GM18499 (cell line): ENCODE measurements at regions not wholly inside any gene's neighbourhood (a gene's known extent, or its start where the extent isn't known, plus 50 kb on each side); places are given as distances from the start of the nearest gene placed in this dataset.
"Not testable (repeated sequence)": the region's sequence is repeated elsewhere in the genome, so short reads cannot be mapped to it uniquely, and the experiment has no call there.

Experiments used
- ATAC-seq: cut with Tn5 transposase; IDR thresholded peaks from one replicate; pipeline ENCODE4 v1.9.1; 2021; ENCODE audit warnings: moderate number of reproducible peaks; ENCODE audit not compliant: insufficient read depth, unreplicated experiment

DNA sequence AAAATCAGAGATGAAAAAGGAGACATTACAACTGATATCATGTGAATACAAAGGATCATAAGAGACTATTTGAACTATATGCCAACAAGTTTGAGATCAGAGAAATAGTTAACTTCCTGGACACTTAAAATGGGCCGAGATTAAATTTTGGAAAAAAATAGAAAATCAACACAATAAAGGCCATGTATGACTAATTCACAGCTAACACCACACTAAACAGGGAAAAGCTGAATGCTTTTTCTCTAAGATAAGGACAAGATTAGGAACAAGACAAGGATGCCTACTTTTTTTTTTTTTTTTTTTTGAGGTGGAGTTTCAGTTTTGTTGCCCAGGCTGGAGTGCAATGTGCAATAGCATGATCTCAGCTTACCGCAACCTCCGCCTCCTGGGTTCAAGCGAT, 151.4 kb upstream of the MAGI2 start:
- no peak for ATAC-seq

DNA sequence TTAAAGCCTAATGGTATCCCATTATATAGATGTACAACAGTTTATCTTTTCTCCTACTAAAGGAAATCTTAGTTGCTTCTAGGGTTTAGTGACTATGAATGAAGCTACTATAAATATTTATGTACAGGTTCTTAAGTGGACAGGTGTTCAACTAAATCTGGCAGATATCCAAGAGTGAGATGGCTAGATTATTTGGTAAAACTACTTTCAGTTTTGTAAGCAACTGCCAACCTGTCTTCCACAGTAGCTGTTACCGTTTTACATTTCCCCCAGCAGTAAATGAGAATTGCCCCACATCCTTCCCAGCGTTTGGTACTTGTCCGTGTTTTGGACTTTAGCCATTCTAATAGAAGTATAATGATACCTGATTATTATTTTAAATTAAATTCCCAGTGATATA, 144.9 kb upstream of the MAGI2 start:
- ATAC-seq = no peak

DNA sequence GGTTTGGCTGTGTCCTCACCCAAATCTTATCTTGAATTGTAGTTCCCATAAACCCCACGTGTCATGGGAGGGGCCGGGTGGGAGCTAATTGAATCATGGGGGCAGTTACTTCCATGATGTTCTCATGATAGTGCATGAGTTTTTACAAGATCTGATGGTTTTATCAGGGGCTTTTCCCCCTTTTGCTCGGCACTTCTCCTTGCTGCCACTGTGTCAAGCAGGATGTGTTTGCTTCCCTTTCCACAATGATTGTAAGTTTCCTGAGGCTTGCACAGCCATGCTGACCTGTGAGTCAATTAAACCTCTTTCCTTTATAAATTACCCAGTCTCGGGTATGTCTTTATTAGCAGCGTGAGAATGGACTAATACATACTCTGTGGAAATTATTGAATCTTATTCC, 141.2 kb upstream of the MAGI2 start:
- ATAC-seq = not testable (repeated sequence)

DNA sequence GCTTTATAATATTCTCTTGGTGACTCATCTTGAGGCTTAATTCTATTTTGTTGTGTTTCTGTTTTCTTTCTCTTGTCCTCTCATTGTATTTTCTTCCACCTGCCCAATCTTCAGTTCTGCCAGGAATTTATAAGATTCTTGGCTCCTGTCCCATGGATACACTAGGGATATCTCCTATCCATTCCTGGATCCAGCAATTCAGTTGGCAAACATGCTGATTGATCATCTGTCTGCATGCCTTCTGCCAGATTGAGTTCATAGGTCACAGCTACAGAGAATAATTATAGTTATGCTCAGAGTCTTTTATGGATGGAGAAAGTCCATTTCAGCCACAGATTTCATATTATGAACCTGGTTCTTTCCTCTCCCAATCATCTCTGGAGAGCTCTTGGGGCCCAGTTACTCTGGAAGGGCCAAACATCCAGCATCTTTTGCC, 140.4 kb upstream of the MAGI2 start:
- no peak for ATAC-seq

DNA sequence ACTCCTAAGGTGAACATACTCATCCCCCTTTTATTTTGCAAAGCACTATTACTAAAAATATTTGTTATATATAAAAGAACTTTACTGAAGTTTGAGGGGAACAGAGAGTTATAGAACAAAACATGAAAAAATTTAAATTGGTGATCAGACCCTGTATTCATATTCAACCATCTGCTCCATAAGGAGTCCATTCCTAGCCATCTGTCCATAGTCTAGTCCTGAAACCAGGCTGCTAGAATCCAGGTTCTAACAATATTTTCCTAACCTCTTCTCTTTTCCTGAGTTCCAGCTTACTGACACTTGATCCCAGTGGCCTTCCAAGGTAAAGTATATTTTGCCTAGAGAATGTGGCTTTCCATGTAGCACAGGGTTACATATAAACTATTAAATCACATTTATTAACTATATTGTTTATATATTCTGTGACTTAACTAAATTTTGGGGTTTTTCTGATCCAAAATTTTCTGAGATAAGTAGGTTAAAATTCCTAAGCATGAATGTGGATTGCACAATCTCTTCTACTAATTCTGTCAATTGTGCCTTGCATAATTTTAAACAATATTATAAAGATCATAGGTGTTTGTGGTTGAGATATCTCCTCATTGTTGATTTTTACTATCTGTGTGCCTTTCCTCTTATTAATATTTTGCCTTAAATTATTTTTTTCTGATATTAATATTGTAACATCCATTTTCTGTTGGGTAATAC, 137.6 kb upstream of the MAGI2 start:
- no peak for ATAC-seq

DNA sequence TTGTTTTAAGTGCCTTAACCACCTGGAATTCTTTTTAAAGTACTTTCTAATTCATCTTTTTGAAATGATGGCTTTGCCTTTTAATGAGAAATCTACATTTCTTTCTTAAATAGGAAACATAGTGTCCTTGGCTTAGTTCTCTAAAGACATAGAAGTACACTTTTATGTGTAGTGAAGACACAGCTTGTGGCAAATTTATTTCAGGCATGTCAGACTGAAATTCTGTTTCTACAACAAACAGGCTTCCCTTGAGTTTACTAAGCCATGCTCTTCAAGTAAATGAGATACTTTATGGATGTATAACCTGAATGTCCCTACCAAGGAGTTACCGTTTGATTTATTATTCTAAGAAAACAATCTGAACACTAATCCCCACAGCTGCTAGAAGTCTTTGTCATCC, 136.9 kb upstream of the MAGI2 start:
- no peak for ATAC-seq

DNA sequence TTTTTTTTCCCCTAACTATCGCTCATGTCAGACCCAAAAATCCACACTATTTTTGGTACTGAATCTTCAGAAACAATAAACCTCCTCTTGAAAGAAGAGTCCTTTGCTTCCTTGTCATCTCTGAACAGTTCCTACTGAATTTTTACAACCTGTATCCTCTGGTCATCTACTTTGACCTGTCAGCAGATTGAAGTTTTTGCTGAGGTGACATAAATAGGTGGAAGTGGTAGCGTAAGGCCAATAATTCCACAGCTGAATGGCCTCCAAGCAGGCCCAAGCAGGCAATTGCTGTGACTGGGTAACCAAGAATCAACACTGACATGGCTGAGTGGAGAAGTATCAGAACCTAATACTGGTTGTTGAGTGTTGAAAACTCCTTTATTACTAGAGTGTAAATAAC, 117.4 kb upstream of the MAGI2 start:
- ATAC-seq = no peak

DNA sequence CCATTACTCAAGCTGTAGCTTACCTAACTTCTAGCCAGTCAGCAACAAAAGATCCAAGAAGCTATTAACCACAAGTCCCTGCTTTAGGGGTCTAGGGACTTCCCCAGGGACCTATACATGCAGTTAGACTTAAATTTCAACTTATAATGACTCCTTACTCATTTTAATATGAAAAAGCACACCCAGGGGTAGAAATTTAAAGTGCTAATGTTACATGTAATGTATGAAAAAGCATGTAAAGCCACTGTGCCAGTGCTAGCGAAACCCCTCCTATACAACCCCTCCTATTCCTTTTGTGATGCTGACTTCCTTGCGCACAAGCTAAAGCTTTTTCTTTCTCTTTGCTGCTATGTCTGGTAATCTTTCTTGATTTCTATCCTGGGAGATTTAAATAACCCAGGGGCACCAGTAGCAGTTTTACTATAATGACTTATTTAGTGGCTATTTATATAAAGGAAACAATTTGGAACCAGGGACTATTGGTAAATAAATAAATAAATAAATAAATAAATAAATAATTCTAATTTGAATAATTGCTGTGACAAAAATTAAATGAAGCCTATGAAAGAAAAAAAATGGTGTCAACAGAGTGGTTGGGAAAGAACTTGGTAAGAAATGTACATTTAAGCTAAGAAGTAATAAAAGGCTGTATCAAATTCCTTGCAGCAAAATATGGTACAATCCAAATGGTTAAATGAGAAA, 110.5 kb upstream of the MAGI2 start:
- no peak for ATAC-seq

DNA sequence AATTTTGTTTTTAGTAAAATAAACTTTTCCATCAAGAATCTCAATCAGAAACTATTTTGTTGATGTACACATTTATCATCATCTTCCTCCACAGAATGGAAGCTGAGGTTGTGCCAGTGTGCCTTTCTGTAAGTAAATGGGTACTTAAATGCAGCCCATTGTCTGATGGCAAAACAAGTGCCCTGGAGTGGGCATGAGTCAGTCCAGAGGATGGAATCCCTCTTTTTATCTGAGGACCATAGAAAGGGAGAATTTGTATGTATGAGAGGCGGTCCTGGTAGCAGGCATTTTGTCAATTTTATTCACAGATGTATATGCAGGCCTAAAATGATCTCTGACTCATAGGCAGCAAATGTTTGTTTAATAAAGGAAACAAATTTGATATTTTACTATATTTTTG, 102.1 kb upstream of the MAGI2 start:
- ATAC-seq = no peak

DNA sequence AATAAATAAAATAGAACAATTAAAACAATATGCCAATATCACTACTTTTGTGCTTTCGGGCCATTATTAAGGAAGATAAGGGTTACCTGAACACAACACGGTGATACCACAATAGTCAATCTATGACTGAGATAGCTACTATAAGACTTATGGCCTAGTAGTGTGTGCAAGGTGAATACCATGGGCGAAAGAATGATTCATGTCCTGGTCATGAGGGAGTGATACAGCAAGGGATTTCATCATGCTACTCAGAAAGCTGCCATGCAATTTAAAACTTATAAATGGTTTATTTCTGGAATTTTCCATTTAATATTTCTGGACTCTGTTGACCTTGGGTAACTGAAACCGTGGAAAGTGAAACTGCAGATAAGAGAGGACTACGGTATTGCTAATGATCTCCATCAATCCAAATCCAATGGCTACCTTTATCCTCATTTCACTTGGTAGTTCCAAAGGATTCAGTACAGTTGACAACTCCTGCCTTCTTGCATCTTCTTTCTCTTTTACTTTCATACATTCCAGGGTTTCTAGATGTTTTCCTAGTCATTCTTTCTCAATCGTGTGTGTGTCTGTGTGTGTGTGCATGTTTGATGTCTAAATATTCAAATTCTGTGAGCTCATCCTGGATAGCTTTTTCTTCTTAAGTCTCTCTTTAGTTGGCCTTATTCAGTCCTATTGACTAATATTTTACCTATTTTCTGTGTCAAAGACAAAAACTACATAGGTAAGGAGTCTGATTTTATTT, 100.5 kb upstream of the MAGI2 start:
- ATAC-seq = no peak

DNA sequence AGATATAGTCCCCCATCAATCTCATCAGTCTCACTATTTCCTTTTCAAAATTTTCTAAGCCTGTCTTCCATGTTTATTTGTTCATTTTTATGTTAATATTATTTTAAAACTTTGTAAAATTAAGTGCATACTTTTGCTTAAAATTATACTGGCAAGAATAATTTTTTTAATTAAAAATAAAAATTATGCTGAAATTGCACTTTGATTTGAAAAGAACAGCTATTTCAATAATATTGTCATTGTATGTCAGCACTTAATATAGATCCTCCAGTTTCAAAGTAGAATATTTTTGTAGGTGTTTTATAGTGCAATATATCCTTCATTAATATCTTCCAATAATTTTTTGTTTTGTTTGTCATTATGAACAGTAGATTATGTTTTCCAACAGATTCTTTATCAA, 99.0 kb upstream of the MAGI2 start:
- no peak for ATAC-seq

DNA sequence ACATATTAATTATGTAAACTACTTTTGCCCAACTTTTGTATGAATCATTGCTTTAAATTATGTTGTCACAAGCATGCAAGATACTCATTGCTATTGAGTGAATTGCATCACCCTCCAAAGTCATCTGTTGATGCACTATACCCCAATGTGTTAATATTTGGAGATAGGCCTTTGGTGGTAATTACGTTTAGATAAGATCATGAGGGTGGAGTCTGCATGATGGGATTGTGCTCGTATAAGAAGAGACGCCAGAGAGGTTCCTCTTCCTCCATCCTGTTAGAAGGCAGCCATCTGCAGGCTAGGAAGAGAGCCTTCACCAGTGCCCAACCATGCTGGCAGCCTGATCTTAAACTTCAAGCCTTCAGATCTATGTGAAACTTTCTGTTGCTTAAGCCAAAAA, 95.3 kb upstream of the MAGI2 start:
- ATAC-seq = no peak

DNA sequence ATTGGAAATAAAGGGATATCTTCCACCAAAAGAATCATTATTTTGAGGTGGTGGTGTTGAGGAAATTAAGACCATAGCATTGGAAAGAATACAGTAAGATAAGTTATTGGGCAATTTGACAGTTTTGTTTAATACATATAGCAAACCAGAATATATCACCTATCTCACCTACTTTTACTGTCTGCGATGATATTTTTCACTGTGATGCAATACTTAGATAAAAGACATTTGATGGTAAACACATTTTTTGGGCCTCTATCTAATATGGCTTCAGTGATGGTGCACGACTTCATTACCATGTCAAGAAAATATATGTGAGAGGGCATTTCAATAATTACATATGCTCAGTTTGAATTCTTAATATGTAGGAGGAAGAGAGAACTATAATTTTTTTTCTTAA, 93.7 kb upstream of the MAGI2 start:
- ATAC-seq = no peak

DNA sequence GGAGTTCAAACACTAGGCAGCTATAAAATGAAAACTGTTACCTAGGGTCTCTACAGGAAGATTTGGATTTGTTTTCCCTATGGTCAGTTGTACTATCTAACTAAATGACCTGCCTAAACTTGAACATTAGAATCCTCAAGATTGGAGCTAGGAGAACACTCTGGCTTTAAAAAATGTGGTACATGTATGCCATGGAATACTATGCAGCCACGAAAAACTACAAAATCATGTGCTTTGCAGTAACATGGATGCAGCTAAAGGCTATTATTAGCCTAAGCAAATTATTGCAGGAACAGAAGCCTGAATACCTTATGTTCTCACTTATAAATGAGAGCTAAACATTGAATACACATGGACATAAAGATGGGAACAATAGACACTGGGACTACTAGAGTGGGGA, 87.1 kb upstream of the MAGI2 start:
- no peak for ATAC-seq

DNA sequence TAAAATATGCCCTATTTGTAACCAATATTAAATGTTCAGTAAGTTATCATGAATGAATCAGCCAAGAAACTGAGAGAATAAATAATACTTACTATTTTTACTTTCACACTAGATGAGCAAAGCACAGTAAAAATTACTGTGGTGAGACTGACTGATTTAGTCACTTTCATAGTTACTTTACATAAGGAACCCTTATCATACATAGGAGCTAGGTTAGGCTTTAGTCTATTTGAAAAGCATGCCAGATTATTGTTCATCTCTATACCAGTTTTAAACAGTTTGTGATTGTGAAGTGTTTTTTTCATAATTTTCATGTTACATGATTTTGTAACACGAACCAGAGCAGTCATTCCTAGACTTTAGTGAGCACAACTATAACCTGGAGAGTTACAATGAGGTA, 80.7 kb upstream of the MAGI2 start:
- ATAC-seq = no peak

DNA sequence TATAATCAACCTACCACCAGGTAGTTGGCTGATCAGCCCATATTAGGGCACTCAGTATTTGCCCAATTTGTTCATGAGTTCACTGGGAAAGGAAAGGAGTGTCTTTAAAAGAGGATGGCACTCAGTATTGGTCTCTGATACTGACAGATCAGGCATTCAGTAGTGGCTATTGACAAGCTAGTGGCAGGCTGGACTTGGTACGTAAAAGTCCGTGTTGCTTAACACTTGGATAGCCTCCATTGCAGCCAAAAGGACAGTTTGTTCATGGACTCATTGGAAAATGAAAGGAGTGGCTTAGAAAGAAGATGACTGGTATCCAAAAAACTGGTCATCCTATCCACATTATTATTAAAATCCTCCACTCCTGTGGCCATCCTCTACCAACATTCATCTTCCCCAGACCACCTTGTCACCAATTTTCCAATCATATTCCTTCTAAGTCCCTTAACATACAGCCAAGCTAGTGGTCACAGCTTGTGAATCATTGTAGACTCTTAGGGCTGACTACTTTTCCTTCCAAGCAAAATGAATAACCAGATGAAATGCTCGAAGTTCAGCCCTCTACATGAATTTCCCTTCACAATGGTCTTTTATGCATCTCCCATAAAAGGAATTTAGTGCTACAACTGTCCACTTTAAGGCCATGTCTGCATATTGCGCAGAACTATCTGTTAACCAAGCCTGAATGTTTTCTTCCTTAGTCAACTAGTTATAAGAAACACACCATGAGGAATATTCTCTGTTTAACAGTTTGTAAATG, 78.6 kb upstream of the MAGI2 start:
- ATAC-seq = no peak

DNA sequence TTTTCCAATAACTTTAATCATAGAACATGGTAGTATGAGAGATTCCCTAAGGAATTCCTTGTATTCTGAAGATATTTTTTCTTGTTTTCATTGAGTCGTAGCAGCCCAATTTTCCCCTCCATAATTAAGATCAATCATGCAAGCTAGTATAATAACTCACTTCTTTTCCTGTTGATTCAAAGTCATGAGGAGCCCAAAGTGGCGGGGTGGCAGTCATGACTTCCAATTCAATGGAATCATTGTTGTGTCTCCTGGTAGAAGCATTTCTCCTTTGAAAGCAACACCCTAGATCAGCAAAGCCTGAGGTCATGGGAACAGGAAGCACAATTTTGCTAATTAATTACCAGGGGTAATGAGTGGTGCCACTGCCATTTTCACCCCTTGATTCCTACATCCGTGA, 77.6 kb upstream of the MAGI2 start:
- no peak for ATAC-seq

DNA sequence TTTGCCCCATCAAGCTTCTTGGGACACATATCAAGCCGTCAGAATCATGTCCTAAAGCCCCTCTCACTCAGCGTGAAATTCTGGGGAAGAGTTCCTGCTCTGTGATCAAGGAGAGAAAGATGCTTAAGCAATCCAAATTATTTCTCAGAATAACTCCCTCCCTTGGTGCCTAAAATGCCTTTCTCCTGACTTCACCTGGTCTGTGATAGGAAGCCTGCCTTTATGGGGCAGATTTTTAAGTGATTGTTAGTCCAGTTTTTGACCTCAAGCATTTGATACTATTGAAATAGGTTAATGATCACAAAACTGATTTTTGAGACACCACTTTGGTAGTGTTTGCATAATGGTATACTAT, 76.4 kb upstream of the MAGI2 start:
- ATAC-seq = no peak

DNA sequence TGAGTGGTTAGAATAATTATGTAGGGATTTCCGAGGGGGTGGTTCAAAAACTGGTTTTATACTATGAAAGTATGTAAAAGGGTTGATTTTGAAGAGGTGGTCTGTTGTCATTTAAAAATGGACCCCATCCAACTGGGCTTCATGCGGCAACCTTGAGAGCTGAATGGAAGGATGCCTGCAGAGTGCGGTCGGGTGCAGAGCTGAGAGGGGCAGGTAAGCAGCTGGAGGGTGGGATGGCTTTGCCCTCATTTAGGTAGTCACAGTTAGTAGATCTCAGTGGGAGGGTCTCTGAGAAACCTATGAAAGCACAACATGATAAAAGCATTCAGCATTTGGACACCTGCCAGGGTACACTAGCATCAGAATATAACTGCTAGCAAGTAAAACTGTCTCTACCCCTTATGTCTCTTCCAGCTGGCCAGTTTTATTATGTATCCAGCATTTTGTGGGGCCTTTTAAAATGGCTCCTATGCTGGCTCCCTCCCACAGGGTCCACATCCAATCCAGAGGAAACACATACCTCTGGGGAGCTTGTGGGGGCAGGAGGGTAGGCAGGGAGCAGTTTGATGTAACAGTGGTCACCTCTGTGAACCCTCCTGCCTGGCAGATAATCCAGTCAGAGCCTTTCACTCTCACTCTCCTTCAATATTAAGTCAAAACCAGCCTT, 75.9 kb upstream of the MAGI2 start:
- no peak for ATAC-seq

DNA sequence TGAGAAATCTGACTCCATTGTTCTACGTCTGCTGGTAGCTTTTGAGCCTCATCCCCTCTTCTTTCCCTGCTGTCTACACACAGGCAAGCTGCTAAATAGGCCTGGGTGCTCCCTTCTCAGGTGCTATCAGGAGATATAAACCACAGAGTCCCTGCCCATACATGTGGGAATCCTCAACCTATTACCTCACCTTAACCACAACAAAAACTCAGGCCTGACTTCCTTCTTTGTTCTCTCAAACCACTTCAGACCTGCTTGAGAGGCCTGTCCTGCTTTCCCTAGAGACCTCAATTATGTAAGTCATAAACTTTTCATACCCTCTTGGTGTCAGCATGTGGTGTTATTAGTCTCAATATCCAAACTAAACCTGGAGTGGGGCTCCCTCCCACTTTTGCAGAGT, 75.0 kb upstream of the MAGI2 start:
- no peak for ATAC-seq
